ENCODE measurements at regions not wholly inside any gene's neighbourhood (a gene's known extent, or its start where the extent isn't known, plus 50 kb on each side); places are given as distances from the start of the nearest gene placed in this dataset.

DNA sequence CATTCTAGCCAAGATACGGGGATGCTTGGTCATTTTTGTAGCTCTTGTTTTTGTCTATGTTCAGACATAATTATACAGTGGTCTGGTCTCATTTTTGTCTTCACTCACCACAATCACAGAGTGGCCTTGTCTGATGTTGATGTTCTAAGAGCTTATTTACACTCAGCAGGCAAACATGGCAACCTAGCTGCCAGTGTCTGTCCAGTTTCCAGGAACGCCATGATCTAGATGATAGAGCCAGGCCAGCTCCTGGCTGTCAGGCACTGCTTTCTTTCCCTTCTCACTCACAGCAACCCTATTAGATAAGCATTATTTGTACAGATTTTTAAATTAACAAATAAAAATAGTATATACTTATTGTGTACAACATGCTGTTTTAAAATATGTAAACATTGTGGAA, 98.6 kb upstream of the PHF14 start:
- no peaks in the 10 kb centered on the region for H3K4me1 Mint-ChIP-seq
- no peak overlapping the region for H3K4me3 Mint-ChIP-seq
- peaks cover 10% of the 10 kb centered on the region for H3K27me3 Mint-ChIP-seq
- DNase-seq: no peak
- H3K9me3 Mint-ChIP-seq: peaks cover 5% of the 10 kb centered on the region
- H3K36me3 Mint-ChIP-seq (ENCODE audit: low read depth): no peaks in the 10 kb centered on the region
- no peak overlapping the region for H3K27ac Mint-ChIP-seq
- intact Hi-C loops (cut with micrococcal nuclease): no loop called here

DNA sequence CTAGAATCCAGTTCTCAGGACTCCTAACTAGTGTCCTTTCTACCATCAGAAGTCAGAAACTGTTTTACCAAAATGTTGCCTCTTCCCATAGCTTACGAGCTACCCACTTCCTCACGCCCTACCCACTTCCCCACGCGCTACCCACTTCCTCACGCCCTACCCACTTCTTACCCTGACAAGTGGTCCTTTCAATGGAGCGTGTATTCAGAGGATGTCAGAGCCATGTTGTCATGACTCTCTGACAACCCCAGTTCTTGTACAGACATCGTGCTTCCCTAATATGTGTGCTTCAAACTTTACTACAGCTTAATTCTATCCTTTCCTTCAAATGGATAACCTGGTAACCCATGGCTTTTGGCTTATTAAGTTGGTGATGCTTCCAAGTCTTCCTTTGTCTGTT, 84.8 kb upstream of the PHF14 start:
- H3K27me3 Mint-ChIP-seq: no peaks in the 10 kb centered on the region
- intact Hi-C loops (cut with micrococcal nuclease): loop anchor here (2.0 to 5.0 kb wide), 2 partner anchors 324 to 453 kb away; no protein-coding TSS in a partner anchor
- peaks cover 7% of the 10 kb centered on the region for H3K4me1 Mint-ChIP-seq
- no peaks in the 10 kb centered on the region for H3K36me3 Mint-ChIP-seq (ENCODE audit: low read depth)
- no peaks in the 10 kb centered on the region for H3K9me3 Mint-ChIP-seq
- H3K4me3 Mint-ChIP-seq: peak overlapping the region; percentile 37
- H3K27ac Mint-ChIP-seq: no peak overlapping the region
- DNase-seq: peak; percentile 57

DNA sequence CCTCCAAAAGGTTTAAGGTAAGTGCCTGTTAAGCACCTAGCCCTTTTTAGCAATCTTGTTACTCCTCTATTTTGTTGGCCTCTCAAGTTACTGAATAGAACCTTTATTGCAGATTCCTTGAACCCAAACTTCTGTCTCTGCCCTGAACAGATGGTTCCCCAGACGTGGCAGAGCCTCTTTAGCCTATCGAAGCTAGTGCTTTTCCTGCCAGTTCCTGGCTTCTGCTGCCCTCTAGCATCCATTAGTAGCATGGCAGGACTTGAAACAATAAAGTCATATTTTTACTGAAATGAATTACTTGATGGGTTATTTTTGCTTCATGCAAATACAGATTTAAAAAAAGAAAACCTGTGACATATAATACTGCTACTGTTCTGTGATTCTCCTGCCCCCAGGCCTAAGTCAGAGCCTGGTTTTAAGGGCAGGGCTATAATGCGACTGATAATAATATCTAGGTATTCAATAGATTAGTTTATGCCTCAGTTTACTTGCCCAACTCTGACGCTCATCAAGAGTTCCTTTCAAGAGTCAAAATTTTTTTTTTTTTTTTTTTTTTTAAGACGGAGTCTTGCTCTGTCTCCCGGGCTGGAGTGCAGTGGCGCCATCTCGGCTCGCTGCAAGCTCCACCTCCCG, 84.3 kb upstream of the PHF14 start:
- Mint-ChIP-seq H3K27ac (no peak overlapping the region), H3K4me1 (peaks cover 7% of the 10 kb centered on the region), H3K27me3 (no peaks in the 10 kb centered on the region), H3K36me3 (ENCODE audit: low read depth) (no peaks in the 10 kb centered on the region), H3K9me3 (no peaks in the 10 kb centered on the region), H3K4me3 (peak overlapping the region; percentile 37)
- peak; percentile 77 for DNase-seq
- intact Hi-C loops (cut with micrococcal nuclease): loop anchor here (2.0 to 5.0 kb wide), 2 partner anchors 323 to 453 kb away; no protein-coding TSS in a partner anchor

DNA sequence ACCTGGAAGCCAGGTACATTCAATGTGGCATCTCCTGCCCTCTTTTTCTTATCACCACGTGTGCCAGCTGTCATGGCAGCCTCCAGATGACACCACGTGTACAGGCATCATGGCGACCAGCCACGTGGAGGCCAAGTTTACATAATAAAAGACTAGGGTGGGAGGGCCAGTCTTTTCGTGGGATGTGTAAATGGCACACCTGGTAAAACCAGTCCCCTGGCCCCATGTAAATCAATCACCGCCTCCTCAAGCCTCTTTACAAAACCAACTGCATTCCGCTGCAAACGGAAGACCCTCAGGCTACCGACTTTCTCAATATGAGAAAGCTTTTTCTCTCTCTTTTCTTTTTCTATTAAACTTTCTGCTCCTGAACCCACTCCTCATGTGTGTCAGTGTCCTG, 65.1 kb upstream of the PHF14 start:
- intact Hi-C loops (cut with micrococcal nuclease): no loop called here
- DNase-seq: no peak
- Mint-ChIP-seq H3K27me3 (peaks cover 2% of the 10 kb centered on the region), H3K4me3 (no peak overlapping the region), H3K9me3 (peaks cover 5% of the 10 kb centered on the region), H3K27ac (no peak overlapping the region), H3K36me3 (ENCODE audit: low read depth) (no peaks in the 10 kb centered on the region), H3K4me1 (no peaks in the 10 kb centered on the region)

DNA sequence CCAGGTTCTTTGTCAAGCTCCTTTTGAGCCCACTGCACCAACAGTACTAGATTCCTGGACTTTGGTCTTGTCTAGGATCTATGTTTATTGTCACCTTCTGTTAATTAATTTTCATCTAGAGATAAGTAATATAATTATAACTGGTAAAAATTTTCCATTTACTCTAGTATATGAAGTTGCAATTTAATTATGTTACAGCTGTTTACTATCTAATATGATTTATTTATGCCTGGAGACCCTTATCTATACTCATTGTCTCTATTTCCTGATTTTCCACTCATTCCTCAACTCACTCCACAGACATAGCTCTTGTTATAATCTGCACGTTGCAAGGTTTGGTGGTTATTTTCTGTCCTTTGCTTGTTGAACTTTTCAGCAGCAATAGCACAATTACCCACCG, 63.2 kb upstream of the PHF14 start:
- no peak for DNase-seq
- Mint-ChIP-seq H3K4me3 (no peak overlapping the region), H3K9me3 (peaks cover 5% of the 10 kb centered on the region), H3K27me3 (peaks cover 2% of the 10 kb centered on the region), H3K27ac (no peak overlapping the region), H3K4me1 (no peaks in the 10 kb centered on the region), H3K36me3 (ENCODE audit: low read depth) (no peaks in the 10 kb centered on the region)
- intact Hi-C loops (cut with micrococcal nuclease): no loop called here

DNA sequence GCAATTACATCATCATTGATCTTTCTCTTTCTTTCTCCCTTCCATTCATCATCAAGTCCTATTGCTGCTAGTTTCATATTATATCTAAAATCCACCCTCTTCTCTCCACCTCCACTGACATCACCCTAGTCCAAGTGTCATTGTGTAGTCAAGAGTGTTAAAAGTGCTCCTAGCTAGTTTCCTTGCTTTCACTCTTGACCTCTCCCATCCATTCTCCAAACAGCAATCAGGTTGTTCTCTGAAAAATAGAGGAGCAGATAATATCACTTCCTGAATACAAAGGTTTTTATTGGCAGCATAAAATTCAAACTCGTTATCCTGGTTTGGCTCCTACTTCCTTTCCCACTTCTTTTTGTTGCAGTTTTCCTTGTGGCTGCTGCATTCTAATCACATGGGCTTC, 61.6 kb upstream of the PHF14 start:
- Mint-ChIP-seq H3K27me3 (peaks cover 2% of the 10 kb centered on the region), H3K9me3 (peaks cover 5% of the 10 kb centered on the region), H3K36me3 (ENCODE audit: low read depth) (no peaks in the 10 kb centered on the region), H3K4me1 (no peaks in the 10 kb centered on the region), H3K4me3 (no peak overlapping the region), H3K27ac (no peak overlapping the region)
- intact Hi-C loops (cut with micrococcal nuclease): no loop called here
- no peak for DNase-seq

DNA sequence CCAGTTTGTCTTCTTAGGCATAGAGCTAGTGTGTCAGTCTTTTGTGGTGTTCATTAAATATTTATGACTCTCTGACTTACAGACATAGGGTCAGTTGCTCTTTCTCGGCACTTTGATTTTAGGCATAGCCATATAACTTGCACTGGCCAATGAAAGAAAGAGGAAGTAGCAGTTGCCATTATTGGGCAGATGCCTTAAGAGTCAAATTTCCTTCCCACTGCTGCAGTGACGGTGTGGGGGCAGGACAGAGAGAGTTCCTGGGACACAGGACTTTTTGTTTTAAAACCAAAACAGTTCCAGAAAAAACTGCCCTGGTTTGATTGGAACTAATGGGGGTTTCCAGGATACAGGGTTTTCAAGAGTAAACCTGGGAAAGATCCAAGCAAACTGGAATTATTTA, 60.2 kb upstream of the PHF14 start:
- Mint-ChIP-seq H3K36me3 (ENCODE audit: low read depth) (no peaks in the 10 kb centered on the region), H3K4me3 (no peak overlapping the region), H3K9me3 (peaks cover 5% of the 10 kb centered on the region), H3K27me3 (peaks cover 10% of the 10 kb centered on the region), H3K4me1 (no peaks in the 10 kb centered on the region), H3K27ac (no peak overlapping the region)
- DNase-seq: no peak
- intact Hi-C loops (cut with micrococcal nuclease): no loop called here

DNA sequence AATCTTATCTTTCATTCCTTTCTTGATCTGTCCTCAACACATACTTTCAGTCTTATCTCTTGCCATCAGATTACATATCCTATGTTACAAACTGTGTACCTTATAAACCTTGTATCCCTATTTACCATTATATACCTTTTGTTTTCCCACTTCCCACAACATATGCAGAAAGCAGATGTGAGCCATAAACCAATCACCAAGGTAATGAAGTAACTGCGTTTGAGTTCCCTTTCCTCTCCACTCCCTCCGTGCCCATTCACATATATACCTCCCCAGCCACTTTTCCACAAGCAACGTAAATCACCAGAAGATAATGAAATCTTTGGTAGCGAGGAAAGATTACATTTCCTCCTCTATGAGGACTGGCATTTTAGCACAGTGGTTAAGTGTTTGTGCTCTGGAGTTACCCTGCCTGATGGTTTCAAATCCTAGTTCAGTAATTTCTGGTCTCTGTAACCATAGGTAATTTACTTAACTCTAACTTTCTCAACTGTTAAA, 55.5 kb upstream of the PHF14 start:
- intact Hi-C loops (cut with micrococcal nuclease): no loop called here
- no peaks in the 10 kb centered on the region for H3K36me3 Mint-ChIP-seq (ENCODE audit: low read depth)
- H3K9me3 Mint-ChIP-seq: no peaks in the 10 kb centered on the region
- no peak overlapping the region for H3K27ac Mint-ChIP-seq
- no peaks in the 10 kb centered on the region for H3K4me1 Mint-ChIP-seq
- DNase-seq: no peak
- peaks cover 9% of the 10 kb centered on the region for H3K27me3 Mint-ChIP-seq
- H3K4me3 Mint-ChIP-seq: no peak overlapping the region

DNA sequence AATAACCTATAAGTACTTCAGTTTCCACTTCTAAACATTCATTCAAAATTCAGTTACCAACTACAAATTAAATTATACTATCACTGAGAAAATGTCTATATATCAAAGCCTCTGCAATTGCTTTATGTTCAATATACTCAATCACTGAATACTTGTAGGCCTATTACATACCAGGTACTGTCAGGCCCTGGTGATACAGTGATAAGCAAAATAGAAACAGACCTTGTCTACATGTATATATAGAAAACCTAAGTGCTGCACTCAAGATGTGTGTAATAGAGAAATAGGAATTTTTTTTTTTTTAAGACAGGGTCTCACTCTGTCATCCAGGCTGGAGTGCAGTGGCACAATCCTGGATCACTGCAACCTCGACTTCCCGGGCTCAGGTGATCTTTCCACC, 53.7 kb upstream of the PHF14 start:
- peaks cover 9% of the 10 kb centered on the region for H3K27me3 Mint-ChIP-seq
- no peaks in the 10 kb centered on the region for H3K4me1 Mint-ChIP-seq
- DNase-seq: no peak
- intact Hi-C loops (cut with micrococcal nuclease): no loop called here
- no peak overlapping the region for H3K27ac Mint-ChIP-seq
- no peaks in the 10 kb centered on the region for H3K9me3 Mint-ChIP-seq
- H3K36me3 Mint-ChIP-seq (ENCODE audit: low read depth): no peaks in the 10 kb centered on the region
- no peak overlapping the region for H3K4me3 Mint-ChIP-seq
